ENCODE measurements at regions not wholly inside any gene's neighbourhood (a gene's known extent, or its start where the extent isn't known, plus 50 kb on each side); places are given as distances from the start of the nearest gene placed in this dataset.

DNA sequence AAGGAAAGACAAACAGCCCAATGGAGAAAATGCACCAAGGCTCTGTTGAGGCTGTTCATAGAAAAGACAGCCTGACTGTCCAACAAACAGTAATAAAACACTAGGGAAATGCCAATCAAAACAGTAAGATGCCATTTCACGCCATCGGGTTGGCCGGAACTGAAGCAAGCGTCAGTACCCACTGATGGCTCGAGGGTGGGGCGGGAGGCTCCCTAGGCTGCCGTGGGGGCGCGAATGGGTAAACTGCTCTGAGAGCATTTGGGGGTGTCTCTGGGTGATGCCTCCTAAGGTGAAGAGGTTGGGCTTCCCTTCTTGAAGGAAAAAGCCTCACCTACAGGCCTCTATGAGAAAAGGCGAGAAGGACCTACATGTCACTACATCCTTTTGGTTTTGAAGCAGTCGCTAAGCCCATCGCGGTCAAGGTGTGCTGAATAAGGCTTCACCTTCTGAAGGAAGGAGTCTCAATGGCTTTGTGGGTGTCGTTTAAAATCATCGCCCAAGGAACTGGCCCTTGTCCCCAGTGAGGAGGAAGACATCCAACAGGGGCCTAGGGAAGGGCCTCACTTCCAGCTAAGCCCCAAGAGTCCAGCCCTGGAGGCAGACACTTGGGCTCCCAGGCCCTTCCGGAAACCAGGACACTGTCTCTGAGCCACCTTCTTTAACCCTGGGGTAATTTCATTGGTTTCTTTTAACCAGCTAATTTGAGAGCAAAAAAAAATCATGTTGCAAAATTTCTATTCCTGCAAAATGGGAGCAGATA, 98.5 kb upstream of the PPP2R2D start:
- Histone ChIP-seq H3K4me3 (no peak overlapping the region), H3K4me1 (no peaks in the 10 kb centered on the region), H3K9me3 (peaks cover 8% of the 10 kb centered on the region), H3K27me3 (ENCODE audit: low read depth) (no peaks in the 10 kb centered on the region), H3K27ac (no peak overlapping the region), H3K36me3 (no peaks in the 10 kb centered on the region)
- intact Hi-C loops (cut with DNase I) = no loop called here
- no peak for DNase-seq
- ATAC-seq = no peak
- TF ChIP-seq, protein P1, sequence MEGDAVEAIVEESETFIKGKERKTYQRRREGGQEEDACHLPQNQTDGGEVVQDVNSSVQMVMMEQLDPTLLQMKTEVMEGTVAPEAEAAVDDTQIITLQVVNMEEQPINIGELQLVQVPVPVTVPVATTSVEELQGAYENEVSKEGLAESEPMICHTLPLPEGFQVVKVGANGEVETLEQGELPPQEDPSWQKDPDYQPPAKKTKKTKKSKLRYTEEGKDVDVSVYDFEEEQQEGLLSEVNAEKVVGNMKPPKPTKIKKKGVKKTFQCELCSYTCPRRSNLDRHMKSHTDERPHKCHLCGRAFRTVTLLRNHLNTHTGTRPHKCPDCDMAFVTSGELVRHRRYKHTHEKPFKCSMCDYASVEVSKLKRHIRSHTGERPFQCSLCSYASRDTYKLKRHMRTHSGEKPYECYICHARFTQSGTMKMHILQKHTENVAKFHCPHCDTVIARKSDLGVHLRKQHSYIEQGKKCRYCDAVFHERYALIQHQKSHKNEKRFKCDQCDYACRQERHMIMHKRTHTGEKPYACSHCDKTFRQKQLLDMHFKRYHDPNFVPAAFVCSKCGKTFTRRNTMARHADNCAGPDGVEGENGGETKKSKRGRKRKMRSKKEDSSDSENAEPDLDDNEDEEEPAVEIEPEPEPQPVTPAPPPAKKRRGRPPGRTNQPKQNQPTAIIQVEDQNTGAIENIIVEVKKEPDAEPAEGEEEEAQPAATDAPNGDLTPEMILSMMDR (IDR thresholded peaks at IDR 0.05) = no peak

DNA sequence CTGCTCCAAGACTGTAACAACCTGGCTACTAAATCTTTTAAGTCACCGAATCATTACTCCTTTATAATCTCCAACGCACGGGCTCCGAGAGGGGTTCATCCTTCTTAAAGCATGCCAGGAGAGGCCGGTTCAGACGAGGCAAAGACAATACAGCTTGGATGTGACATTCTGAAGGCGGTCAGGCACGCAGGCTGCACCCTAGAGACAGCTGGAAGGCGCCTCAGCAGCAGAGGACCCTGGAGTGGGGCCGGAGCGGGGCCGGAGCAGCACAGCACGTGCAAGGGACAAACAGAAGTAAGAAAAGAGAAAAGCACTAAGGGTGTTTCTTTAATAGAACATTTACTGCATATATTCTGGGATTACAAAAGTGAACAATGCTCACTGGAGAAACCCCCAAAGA, 97.8 kb upstream of the PPP2R2D start:
- H3K4me1 ChIP-seq = no peaks in the 10 kb centered on the region
- no peak for DNase-seq
- no peak overlapping the region for H3K27ac ChIP-seq
- intact Hi-C loops (cut with DNase I) = no loop called here
- no peak for ATAC-seq
- no peaks in the 10 kb centered on the region for H3K36me3 ChIP-seq
- TF ChIP-seq, protein P1 (IDR thresholded peaks at IDR 0.05) = no peak
- no peaks in the 10 kb centered on the region for H3K27me3 ChIP-seq (ENCODE audit: low read depth)
- H3K4me3 ChIP-seq = no peak overlapping the region
- peaks cover 8% of the 10 kb centered on the region for H3K9me3 ChIP-seq

DNA sequence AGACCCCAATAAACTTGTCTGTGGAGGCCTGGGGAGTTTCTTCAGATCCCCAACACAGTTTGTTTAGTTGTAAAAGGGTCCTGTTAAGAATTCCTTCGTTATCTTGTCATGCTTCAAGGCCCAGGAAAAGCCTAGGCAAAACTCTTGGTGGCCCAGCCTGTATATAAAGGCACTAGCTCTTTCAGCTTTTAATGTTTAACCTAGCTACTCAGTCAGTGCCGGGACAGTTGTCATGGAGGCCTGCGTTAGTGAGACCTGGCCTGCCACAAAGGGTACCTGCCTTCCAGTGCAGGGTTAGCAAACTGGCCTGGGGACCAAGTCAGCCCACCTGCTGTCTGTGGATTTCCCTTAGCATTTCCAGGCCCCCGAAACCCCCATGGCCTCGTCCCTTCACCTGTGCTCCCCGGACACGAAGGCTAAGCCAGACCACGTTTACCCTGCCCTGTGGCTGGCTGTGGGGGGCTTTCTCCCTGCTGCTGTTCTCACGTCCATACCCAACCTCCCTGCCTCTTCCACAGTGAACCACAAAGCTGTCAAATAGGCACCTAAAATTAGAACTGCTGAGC, 96.9 kb upstream of the PPP2R2D start:
- TF ChIP-seq, protein P1 (IDR thresholded peaks at IDR 0.05) = no peak
- no peak for ATAC-seq
- no peaks in the 10 kb centered on the region for H3K27me3 ChIP-seq (ENCODE audit: low read depth)
- H3K9me3 ChIP-seq = peaks cover 8% of the 10 kb centered on the region
- no peaks in the 10 kb centered on the region for H3K36me3 ChIP-seq
- no peak overlapping the region for H3K4me3 ChIP-seq
- intact Hi-C loops (cut with DNase I) = no loop called here
- no peak for DNase-seq
- H3K4me1 ChIP-seq = no peaks in the 10 kb centered on the region
- no peak overlapping the region for H3K27ac ChIP-seq

DNA sequence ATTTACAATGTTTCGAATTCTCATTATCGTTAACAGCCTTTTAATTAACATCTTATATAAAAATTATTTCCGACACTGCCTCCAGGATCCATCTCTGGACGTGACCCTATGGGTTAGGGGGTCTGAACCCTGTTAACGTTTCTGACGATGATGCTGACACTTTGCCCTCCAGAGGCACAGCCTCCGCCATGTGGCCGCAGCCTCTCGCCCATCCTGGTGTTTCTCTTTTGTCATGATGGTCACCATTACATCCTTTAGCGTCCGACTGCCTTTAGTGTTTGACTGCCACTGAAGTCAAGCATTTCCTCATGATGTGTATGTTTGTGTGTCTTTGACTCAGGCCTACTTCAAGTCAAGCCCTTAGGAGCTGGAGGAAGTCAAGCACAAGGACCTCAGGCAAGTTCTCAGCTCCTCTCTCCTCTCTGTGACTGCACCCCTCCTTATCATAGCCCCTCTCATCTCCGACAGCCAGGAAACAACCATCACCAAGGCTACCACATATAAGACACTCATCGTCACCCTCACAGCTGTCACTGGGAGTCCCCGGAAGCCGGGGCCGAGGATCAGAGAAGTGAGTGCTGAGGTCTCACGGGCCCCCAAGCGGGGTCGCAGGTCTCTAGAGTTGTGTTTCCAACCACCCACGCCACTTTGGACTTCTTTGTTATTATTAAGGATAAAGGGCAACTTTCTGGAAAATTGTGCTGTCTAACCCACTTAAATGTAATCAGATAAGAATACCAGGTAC, 96.1 kb upstream of the PPP2R2D start:
- H3K9me3 ChIP-seq = peaks cover 1% of the 10 kb centered on the region
- no peaks in the 10 kb centered on the region for H3K4me1 ChIP-seq
- H3K27me3 ChIP-seq (ENCODE audit: low read depth) = no peaks in the 10 kb centered on the region
- ATAC-seq = no peak
- no peaks in the 10 kb centered on the region for H3K36me3 ChIP-seq
- intact Hi-C loops (cut with DNase I) = no loop called here
- TF ChIP-seq, protein P1 (IDR thresholded peaks at IDR 0.05) = no peak
- no peak overlapping the region for H3K4me3 ChIP-seq
- H3K27ac ChIP-seq = no peak overlapping the region
- DNase-seq = no peak

DNA sequence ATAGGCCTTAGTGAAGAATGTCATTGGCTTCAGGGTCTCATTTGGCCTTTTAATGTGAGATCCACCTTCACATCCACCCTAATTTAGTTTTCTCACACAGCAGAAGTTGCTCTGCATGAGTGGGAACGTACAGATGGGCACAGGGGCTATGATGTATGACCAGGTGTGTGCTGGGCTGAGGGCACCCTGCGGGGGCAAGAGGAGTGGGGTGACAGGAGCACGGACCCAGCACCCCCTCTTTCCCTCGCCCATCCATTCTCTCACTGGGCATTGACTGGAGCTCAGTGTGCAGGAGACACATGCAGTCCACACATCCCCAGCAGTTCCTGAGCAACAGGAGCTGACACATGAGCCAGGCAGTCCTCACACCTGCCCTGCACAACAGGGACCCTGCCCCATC, 95.1 kb upstream of the PPP2R2D start:
- intact Hi-C loops (cut with DNase I) = no loop called here

More for the DNA sequence above, 95.1 kb upstream of the PPP2R2D start:
- Histone ChIP-seq H3K4me1 (no peaks in the 10 kb centered on the region), H3K9me3 (no peaks in the 10 kb centered on the region), H3K27me3 (ENCODE audit: low read depth) (no peaks in the 10 kb centered on the region), H3K27ac (no peak overlapping the region), H3K36me3 (no peaks in the 10 kb centered on the region), H3K4me3 (no peak overlapping the region)
- TF ChIP-seq, protein P1 (IDR thresholded peaks at IDR 0.05) = no peak
- ATAC-seq (no peak), DNase-seq (no peak)
